ENCODE measurements at regions not wholly inside any gene's neighbourhood (a gene's known extent, or its start where the extent isn't known, plus 50 kb on each side); places are given as distances from the start of the nearest gene placed in this dataset.

DNA sequence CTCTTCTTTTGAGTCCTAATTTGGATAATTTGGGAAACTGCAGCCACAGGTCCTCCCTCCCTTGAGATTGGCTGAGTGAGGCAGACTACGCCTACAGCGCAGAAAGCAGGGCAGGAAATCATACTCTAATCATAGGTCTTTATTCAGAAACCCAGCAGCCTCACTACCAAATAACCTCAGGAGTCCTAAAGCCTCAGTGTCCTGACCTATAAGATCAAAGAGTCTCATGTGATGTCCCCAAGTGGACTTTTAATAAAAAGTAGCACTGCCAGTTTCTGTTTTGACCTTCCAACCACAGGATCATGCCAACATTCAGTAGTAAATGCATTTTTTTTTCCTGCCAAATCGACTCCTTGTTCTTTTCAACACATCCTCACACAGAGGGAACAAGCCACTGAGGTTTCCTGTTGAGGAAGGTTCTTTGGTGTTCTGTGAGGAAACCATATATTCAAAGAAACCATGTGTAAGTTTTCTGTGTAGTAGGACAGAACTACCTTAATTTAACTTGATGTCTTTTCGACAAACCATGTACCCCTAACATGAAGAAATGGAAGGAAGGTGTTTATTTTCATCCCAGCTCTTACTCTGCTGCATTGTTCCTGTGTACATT, 72.2 kb downstream of the VCPKMT start:
- peaks cover 71% of the 10 kb centered on the region for H3K4me1 Mint-ChIP-seq (ENCODE audit: low read depth)
- H3K36me3 Mint-ChIP-seq: peaks cover 13% of the 10 kb centered on the region
- peak overlapping the region; percentile 46 for H3K4me3 Mint-ChIP-seq
- H3K9me3 Mint-ChIP-seq (ENCODE audit: low read depth): peaks cover 6% of the 10 kb centered on the region
- H3K27me3 Mint-ChIP-seq: no peaks in the 10 kb centered on the region
- peak overlapping the region; percentile 97 for H3K27ac Mint-ChIP-seq

DNA sequence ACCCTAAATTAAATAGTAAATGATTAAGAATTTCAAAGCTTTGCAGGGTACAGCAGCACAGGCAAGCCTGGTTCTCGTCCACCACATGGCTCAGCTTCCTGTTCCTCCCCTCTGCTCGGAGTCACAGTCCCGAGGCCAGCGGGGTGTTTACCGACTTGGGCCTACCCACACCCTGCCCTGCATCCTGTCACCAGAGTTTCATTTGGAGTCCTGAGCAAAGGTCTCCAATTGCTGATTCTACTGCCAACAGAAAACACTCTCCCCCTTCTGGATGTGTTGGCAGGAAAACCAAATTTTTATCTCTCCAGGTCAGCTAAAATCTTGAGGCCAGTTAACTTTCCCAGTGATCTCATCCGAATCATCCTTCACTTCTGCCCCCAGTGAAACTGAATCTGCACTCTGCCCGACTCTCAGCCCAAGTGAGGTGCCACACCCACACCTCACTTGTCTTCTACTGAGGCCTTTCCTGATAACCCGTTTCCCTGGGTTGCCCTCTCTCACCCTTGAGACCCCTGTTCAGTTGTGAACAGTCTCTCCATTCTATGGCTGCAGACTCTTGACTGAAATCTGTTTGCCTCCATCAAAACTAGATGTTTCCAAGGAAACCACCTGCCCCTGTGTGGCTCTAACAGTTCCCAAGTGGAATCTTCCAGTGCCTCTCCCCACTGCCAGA, 71.2 kb downstream of the VCPKMT start:
- H3K9me3 Mint-ChIP-seq (ENCODE audit: low read depth): peaks cover 6% of the 10 kb centered on the region
- H3K27me3 Mint-ChIP-seq: no peaks in the 10 kb centered on the region
- H3K4me3 Mint-ChIP-seq: peak overlapping the region; percentile 48
- H3K36me3 Mint-ChIP-seq: peaks cover 13% of the 10 kb centered on the region
- H3K4me1 Mint-ChIP-seq (ENCODE audit: low read depth): peaks cover 61% of the 10 kb centered on the region
- H3K27ac Mint-ChIP-seq: peak overlapping the region; percentile 91

DNA sequence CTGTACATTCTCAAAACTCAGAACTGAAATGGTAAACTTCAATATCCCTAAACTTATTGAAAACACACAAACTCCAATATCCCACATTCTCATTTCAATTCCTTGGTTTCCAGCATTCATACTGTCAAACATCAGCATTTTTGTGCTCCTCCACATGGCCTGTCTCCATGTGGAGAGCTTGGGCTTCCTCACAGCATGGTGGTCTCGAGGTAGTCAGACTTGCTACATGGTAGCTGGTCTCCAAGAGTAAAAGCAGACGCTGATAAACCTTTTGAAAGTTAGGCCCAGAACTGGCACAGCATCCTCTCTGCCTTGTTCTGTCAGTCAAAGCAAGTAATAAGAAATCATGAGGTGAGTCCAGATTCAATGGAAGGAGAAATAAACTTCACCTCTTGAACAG, 70.5 kb downstream of the VCPKMT start:
- peak overlapping the region; percentile 91 for H3K27ac Mint-ChIP-seq
- peak overlapping the region; percentile 48 for H3K4me3 Mint-ChIP-seq
- H3K36me3 Mint-ChIP-seq: peaks cover 13% of the 10 kb centered on the region
- H3K9me3 Mint-ChIP-seq (ENCODE audit: low read depth): peaks cover 6% of the 10 kb centered on the region
- no peaks in the 10 kb centered on the region for H3K27me3 Mint-ChIP-seq
- peaks cover 54% of the 10 kb centered on the region for H3K4me1 Mint-ChIP-seq (ENCODE audit: low read depth)

DNA sequence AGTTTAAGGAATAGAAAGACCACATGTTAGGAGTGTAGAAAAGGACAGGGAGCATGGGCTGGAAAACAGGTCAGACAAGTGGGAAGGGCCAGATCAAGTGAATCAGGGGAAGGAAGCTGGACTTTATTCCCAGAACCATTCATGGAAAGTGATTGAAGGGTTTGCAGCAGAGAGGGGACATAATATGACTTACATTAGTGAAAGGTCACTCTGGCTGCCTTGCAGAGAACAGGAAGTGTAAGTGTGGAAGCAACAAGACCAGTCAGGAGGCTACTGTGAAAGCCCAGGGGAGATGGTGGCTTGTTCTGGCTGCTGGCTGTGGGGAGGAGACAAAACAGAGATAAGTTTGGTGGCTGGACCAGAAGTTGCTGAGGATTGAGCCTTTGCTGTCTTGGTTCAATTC, 69.1 kb downstream of the VCPKMT start:
- Mint-ChIP-seq H3K27me3 (no peaks in the 10 kb centered on the region), H3K9me3 (ENCODE audit: low read depth) (peaks cover 6% of the 10 kb centered on the region), H3K36me3 (peaks cover 15% of the 10 kb centered on the region), H3K27ac (no peak overlapping the region), H3K4me1 (ENCODE audit: low read depth) (peaks cover 43% of the 10 kb centered on the region), H3K4me3 (no peak overlapping the region)

DNA sequence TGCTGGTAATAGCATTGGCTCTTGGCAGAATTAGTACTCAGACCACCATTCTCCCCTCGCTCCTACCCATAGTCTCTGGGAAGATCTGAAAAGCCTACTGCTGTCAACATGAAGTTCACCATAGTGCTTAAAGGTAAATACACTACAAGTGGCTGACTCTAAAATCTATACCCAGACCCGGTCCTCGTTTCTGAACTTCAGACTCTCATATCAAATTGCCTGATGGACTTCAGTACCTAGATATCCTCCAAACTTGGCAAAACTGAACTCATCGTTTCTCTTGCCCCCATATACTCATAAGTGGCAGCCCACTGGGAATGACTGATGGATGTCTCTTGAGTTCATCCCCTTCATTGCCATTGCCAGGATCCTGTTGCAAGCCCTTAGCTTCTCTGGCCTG, 67.3 kb downstream of the VCPKMT start:
- H3K4me3 Mint-ChIP-seq: no peak overlapping the region
- no peaks in the 10 kb centered on the region for H3K27me3 Mint-ChIP-seq
- peaks cover 6% of the 10 kb centered on the region for H3K9me3 Mint-ChIP-seq (ENCODE audit: low read depth)
- H3K27ac Mint-ChIP-seq: no peak overlapping the region
- peaks cover 17% of the 10 kb centered on the region for H3K36me3 Mint-ChIP-seq
- peaks cover 35% of the 10 kb centered on the region for H3K4me1 Mint-ChIP-seq (ENCODE audit: low read depth)

DNA sequence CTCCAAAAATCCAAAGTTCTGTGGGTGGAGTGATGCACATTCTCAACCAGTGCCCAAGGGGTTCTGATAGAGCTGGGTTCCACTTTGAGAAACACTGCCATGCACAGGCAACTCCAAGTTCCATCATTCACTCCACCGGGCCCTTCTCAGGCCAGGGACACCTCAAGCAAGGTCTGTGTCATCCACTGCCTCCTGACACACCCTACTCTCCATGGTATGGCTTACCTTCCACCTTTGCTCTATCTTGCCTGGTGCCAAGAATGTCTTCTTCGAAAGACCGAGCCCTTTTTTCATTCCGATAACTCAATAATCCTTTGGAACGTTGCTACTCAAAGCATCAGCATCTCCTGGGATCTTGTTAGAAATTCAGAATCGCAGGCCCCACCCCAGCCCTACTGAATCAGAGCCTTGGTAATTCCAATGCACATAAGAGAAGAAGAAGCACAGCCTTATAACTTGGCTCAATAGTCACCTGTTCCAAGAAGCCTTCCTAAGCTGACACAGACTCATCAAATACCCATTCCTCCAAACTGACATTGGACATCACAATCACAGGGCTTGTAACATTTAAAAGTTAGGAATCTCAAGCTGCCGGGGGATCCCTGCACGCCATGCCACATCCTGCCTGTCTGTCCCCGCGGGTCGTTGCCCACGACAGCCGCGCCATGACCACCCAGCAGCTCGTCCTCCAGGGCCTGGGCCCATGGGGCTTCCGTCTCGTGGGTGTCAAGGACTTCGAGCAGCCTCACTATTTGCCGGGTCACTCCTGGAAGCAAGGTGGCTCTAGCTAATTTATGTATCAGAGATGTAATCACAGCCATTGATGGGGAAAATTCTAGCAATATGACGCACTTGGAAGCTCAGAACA, 66.4 kb downstream of the VCPKMT start:
- H3K36me3 Mint-ChIP-seq: peaks cover 17% of the 10 kb centered on the region
- H3K27me3 Mint-ChIP-seq: no peaks in the 10 kb centered on the region
- peak overlapping the region; percentile 2 for H3K27ac Mint-ChIP-seq
- H3K9me3 Mint-ChIP-seq (ENCODE audit: low read depth): peaks cover 6% of the 10 kb centered on the region
- no peak overlapping the region for H3K4me3 Mint-ChIP-seq
- H3K4me1 Mint-ChIP-seq (ENCODE audit: low read depth): peaks cover 28% of the 10 kb centered on the region

DNA sequence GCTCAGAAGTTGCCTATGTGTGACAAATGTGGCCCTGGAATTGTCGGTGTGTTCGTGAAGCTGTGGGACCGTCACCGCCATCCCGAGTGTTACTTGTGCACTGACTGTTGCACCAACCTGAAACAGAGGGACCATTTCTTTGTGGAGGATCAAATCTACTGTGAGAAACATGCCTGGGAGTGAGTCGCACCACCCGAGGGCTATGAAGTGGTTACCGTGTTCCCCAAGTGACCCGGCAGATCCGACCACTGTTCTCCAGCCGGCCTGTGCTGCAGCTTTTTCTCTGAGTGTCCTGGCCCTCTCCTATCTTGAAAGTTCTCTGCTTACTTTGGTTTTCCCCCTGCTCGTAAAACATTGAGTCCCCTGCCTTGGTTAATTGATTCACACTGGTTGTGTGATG, 65.3 kb downstream of the VCPKMT start:
- Mint-ChIP-seq H3K4me3 (no peak overlapping the region), H3K4me1 (ENCODE audit: low read depth) (peaks cover 20% of the 10 kb centered on the region), H3K27me3 (no peaks in the 10 kb centered on the region), H3K36me3 (peaks cover 10% of the 10 kb centered on the region), H3K27ac (no peak overlapping the region), H3K9me3 (ENCODE audit: low read depth) (no peaks in the 10 kb centered on the region)

DNA sequence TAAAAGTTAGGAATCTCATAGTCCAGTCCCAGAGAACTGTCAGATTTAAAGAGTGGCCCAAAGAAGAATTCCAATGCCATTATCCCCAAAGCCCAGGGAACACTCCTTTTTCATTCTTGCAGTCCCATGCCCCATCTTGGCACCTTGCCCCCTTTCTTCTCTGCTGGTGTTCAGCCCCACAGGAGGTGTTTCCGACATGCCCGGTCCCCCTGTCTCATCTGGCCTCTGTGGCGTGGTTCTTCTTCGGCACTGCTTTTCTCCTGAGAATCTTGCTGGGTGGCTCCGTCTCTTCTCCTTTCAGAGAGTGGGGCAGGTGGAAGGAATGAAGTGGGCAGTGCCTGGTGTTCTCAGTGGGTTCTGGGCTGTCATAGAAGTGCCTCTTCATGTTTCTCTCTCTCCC, 64.7 kb downstream of the VCPKMT start:
- Mint-ChIP-seq H3K9me3 (ENCODE audit: low read depth) (no peaks in the 10 kb centered on the region), H3K36me3 (peaks cover 7% of the 10 kb centered on the region), H3K4me3 (no peak overlapping the region), H3K27me3 (no peaks in the 10 kb centered on the region), H3K4me1 (ENCODE audit: low read depth) (peaks cover 19% of the 10 kb centered on the region), H3K27ac (no peak overlapping the region)

DNA sequence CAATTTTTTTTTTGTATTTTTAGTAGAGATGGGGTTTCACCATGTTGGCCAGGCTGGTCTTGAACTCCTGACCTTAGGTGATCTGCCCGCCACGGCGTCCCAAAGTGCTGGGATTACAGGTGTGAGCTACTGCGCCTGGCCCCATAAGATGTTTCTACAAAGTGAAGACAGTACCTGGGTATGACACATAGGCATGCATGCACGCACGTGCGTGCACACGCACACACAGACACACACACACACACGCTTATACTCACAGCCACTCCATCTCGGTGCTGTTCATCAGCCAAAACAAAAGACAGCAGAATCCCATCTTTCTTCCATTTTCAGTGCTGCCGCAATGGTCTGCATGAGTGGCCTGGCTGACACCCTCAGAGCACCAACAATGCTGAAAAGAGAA, 63.9 kb downstream of the VCPKMT start:
- Mint-ChIP-seq H3K27me3 (no peaks in the 10 kb centered on the region), H3K4me3 (no peak overlapping the region), H3K9me3 (ENCODE audit: low read depth) (no peaks in the 10 kb centered on the region), H3K27ac (no peak overlapping the region), H3K36me3 (peaks cover 7% of the 10 kb centered on the region), H3K4me1 (ENCODE audit: low read depth) (peaks cover 22% of the 10 kb centered on the region)

DNA sequence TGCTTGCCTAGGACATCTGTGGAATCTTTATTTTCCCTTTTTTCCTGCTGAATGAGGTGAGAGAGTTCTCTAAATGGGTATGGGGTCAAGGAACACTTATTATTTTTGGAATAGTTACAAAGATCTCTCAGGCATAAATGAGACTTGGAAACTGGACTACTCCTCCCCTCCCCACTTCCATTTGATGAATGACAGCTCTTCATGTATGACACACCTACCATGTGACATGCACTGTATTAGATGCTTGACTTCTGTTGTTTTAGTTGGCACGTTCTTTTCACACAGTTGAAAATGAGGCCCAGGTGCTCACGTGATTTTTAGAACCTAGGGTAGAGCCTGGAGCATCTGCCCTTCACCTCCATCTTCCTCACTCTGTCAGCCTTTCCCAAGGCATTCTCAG, 62.4 kb downstream of the VCPKMT start:
- H3K27ac Mint-ChIP-seq: no peak overlapping the region
- no peaks in the 10 kb centered on the region for H3K27me3 Mint-ChIP-seq
- H3K36me3 Mint-ChIP-seq: peaks cover 6% of the 10 kb centered on the region
- no peak overlapping the region for H3K4me3 Mint-ChIP-seq
- H3K9me3 Mint-ChIP-seq (ENCODE audit: low read depth): no peaks in the 10 kb centered on the region
- H3K4me1 Mint-ChIP-seq (ENCODE audit: low read depth): peaks cover 25% of the 10 kb centered on the region

DNA sequence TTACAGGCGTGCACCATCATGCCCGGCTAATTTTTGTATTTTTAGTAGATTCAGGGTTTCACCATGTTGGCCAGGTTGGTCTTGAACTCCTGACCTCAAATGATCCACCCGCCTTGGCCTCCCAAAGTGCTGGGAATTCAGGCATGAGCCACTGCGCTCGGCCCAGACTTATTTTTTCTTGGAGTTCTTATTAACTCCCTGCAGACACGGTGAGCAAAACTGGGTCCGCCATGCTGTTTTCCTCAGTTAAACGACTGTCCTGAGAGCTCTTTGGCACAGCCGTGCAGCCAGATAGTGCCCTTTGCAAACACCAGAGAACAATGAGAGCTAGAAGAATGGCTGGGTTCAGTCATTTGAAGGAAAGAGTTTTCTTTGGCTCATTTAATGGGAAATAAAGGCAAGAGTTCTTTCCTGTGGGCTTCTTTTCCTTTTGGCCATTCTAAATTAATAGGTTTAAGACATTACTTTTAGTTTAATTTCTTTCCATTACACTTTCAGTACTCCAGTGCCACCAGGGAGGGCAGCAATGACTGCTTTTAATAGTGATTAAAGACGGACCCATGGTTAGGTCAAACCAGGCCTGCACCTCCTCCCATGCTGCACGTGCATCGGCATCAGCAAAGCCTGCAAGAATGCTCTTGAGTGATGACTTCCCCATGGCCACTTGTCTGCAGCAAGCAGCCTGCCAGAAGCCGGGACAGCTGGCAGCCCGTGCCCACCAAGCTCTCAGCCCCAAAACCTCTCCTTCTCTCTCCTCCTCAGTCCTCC, 60.7 kb downstream of the VCPKMT start:
- no peaks in the 10 kb centered on the region for H3K9me3 Mint-ChIP-seq (ENCODE audit: low read depth)
- H3K27ac Mint-ChIP-seq: peak overlapping the region; percentile 47
- H3K4me3 Mint-ChIP-seq: no peak overlapping the region
- H3K4me1 Mint-ChIP-seq (ENCODE audit: low read depth): peaks cover 38% of the 10 kb centered on the region
- peaks cover 4% of the 10 kb centered on the region for H3K36me3 Mint-ChIP-seq
- H3K27me3 Mint-ChIP-seq: no peaks in the 10 kb centered on the region

DNA sequence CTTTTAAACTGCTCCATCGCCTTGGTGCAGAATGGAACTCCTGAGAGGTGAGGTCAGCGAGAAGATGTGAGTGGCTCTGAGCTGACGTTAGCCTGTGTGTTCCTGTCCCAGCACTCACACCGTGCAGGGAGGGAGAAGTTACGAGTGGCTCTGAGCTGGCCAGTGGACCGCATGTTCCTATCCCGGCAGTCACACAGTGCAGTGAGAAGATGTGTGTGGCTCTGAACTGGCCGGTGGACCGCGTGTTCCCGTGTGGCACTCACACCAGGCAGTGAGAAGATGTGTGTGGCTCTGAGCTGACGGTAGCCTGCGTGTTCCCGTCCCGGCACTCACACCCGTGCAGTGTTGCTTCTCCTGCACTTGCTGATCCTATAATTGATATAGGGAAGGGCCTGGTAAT, 59.9 kb downstream of the VCPKMT start:
- Mint-ChIP-seq H3K36me3 (peaks cover 2% of the 10 kb centered on the region), H3K4me1 (ENCODE audit: low read depth) (peaks cover 46% of the 10 kb centered on the region)

DNA sequence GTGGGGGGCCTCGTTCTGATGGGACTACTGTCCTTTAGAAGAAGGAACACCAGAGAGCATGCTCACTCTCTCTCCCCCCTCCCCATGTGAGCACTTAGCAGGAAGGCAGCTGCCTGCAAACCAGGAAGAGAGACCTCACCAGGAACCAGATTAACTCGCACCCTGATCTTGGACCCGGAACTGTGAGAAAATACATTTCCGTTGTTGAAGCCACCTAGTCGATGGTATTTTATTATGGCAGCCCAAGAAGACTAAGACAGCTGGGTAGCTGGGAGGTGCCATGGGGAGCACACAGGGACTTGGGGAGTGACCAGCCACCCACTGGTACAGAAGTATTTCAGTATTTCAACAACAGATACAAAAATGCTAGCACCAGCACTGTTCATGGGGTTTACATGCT, 59.0 kb downstream of the VCPKMT start:
- Mint-ChIP-seq H3K9me3 (ENCODE audit: low read depth) (no peaks in the 10 kb centered on the region), H3K4me3 (no peak overlapping the region), H3K27ac (peak overlapping the region; percentile 41), H3K27me3 (no peaks in the 10 kb centered on the region), H3K36me3 (peaks cover 2% of the 10 kb centered on the region), H3K4me1 (ENCODE audit: low read depth) (peaks cover 55% of the 10 kb centered on the region)

More for the DNA sequence above, 59.9 kb downstream of the VCPKMT start:
- Mint-ChIP-seq H3K9me3 (ENCODE audit: low read depth) (no peaks in the 10 kb centered on the region), H3K4me3 (no peak overlapping the region), H3K27me3 (no peaks in the 10 kb centered on the region), H3K27ac (no peak overlapping the region)

DNA sequence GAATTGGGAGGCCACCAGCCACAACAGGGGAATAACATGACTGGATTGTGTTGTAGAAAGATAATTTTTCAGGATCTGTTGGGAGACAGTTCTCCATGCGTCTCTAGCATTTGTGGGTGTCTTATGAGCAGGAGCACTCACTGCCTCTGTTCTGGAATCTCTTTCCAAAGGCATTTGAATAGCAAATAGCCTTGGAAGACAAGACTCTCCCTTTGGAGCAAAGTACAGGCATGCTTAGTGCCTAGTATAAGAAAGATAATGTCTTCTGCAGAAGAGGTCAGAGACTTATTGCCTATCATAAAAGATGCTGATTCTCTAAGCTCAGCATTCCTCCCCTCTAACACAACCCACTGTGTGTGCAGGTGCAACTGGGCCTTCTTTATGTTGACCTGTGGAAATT, 58.3 kb downstream of the VCPKMT start:
- H3K27me3 Mint-ChIP-seq: no peaks in the 10 kb centered on the region
- no peak overlapping the region for H3K27ac Mint-ChIP-seq
- peaks cover 63% of the 10 kb centered on the region for H3K4me1 Mint-ChIP-seq (ENCODE audit: low read depth)
- H3K4me3 Mint-ChIP-seq: no peak overlapping the region
- no peaks in the 10 kb centered on the region for H3K9me3 Mint-ChIP-seq (ENCODE audit: low read depth)
- no peaks in the 10 kb centered on the region for H3K36me3 Mint-ChIP-seq
